Loucy (cell line): ENCODE measurements at regions not wholly inside any gene's neighbourhood (a gene's known extent, or its start where the extent isn't known, plus 50 kb on each side); places are given as distances from the start of the nearest gene placed in this dataset.

Source experiments
- EZH2phosphoT487 ChIP-seq: fragments of 200-600 bp; IDR thresholded peaks from 2 replicates; pipeline ENCODE4 v1.6.1; 2018; ENCODE audit warnings: antibody characterized with exemption, mild to moderate bottlenecking, moderate library complexity, borderline replicate concordance
- TF ChIP-seq, protein P1 (sequence below): fragments of 200-600 bp; sonication (generic); conservative IDR thresholded peaks from 2 replicates; pipeline ENCODE4 v1.5.1; 2014; ENCODE audit warnings: mild to moderate bottlenecking, antibody characterized with exemption, low read length

DNA sequence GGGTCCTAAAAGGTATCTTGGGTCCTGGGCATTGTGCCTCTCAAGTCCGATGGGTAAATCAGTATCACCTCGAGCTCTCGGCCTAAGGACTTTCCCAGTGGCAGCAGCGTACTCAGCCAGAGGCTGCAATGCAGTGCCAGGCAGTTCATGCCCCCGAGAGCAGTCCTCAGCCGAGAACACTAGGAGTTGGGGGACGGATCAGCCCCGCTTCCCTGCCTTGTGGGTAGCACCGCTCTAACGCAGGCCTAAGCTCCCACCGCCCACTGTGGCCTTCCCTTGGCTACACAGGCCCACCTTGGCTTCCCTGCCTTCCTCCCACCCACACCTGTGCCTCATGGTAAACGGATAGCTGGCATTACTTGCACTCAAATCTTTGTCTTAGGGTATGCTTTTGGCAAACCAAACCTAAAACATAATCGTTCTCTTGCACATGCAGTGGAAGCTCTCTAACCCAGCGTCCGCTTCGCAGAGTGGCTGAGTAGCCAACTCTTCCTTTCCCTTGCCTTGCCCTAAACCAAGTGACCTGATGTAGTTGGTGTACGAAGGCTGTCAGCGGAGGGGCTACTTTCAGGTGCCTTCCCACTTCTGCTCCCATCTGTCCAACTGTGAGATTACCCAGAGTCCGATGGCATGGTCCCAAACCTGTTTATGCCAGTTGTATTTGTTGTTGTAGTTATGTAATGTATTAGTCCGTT lies 73.2 kb upstream of the CHST15 start:
- no peak for TF ChIP-seq EZH2phosphoT487
- TF ChIP-seq, protein P1, sequence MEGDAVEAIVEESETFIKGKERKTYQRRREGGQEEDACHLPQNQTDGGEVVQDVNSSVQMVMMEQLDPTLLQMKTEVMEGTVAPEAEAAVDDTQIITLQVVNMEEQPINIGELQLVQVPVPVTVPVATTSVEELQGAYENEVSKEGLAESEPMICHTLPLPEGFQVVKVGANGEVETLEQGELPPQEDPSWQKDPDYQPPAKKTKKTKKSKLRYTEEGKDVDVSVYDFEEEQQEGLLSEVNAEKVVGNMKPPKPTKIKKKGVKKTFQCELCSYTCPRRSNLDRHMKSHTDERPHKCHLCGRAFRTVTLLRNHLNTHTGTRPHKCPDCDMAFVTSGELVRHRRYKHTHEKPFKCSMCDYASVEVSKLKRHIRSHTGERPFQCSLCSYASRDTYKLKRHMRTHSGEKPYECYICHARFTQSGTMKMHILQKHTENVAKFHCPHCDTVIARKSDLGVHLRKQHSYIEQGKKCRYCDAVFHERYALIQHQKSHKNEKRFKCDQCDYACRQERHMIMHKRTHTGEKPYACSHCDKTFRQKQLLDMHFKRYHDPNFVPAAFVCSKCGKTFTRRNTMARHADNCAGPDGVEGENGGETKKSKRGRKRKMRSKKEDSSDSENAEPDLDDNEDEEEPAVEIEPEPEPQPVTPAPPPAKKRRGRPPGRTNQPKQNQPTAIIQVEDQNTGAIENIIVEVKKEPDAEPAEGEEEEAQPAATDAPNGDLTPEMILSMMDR: no peak
